A549 (cell line): ENCODE measurements at regions not wholly inside any gene's neighbourhood (a gene's known extent, or its start where the extent isn't known, plus 50 kb on each side); places are given as distances from the start of the nearest gene placed in this dataset.

Source experiments
- ATAC-seq, 2 experiments: fragments of 200-7000 bp in 1 of 2; fragments of >200 bp in 1 of 2; cut with Nextera tagmentation in 1 of 2; cut with Tn5 transposase in 1 of 2; 3 replicates each; pipeline versions ENCODE4 v1.8.0 to v1.9.1; 2018 to 2020; ENCODE audit warnings: mild to moderate bottlenecking in 1 of 2, moderate library complexity in 1 of 2
- CTCF ChIA-PET: fragments of 300-600 bp; sonication (Branson Sonifier 250); formaldehyde crosslinking; extraction: SDS; loops from one replicate; lab custom pipeline; 2021; ENCODE audit warnings: antibody characterized with exemption, inconsistent platforms; lab: Yijun Ruan, JAX
- POLR2A ChIA-PET: fragments of 350-600 bp; formaldehyde crosslinking; extraction: SDS; loops from one replicate; lab custom pipeline; 2021; ENCODE audit warnings: antibody characterized with exemption, inconsistent platforms; lab: Yijun Ruan, JAX
- DNase-seq, 2 experiments: peaks; one replicate each; pipeline versions ENCODE4 v3.0.0 to v3.0.0-alpha.2; 2011 to 2016; ENCODE audit warnings: low read depth in 1 of 2, low spot score in 1 of 2
- FAIRE-seq: peaks from 2 replicates; lab custom pipeline; 2011; peaks lifted over from hg19 to GRCh38; lab: Jason Lieb, UNC
- H3K27ac ChIP-seq, 2 experiments: fragments of >200 bp; sonication (Bioruptor Twin); formaldehyde crosslinking; 3 replicates each; pipeline ENCODE4 v1.5.1; 2016 to 2017
- H3K4me1 ChIP-seq: fragments of >200 bp; sonication (Bioruptor Twin); formaldehyde crosslinking; 3 replicates; pipeline ENCODE4 v1.6.1; 2016
- H3K4me2 ChIP-seq: fragments of >200 bp; sonication (Bioruptor Twin); formaldehyde crosslinking; 3 replicates; pipeline ENCODE4 v1.6.1; 2016
- H3K4me3 ChIP-seq: fragments of >200 bp; sonication (Bioruptor Twin); formaldehyde crosslinking; 3 replicates; pipeline ENCODE4 v1.5.1; 2016
- H3K9me3 ChIP-seq: fragments of >200 bp; sonication (Bioruptor Twin); formaldehyde crosslinking; 3 replicates; pipeline ENCODE4 v1.6.1; 2016
- CHD2 ChIP-seq: fragments of 150-350 bp; IDR thresholded peaks from 2 replicates; pipeline ENCODE4 v1.6.1; 2014; ENCODE audit warnings: low read length; ENCODE audit not compliant: partially characterized antibody
- E2F6 ChIP-seq: IDR thresholded peaks from 2 replicates; pipeline ENCODE4 v1.6.1; 2012; ENCODE audit warnings: low read depth, borderline replicate concordance
- EHF ChIP-seq: fragments of 250-450 bp; sonication (Bioruptor Pico); IDR thresholded peaks from 2 replicates; pipeline ENCODE4 v1.5.0; 2020; ENCODE audit warnings: mild to moderate bottlenecking
- EHMT2 ChIP-seq: fragments of 200-600 bp; sonication (generic); IDR thresholded peaks from 2 replicates; pipeline ENCODE4 v1.6.1; 2016; ENCODE audit warnings: antibody characterized with exemption, low read depth, mild to moderate bottlenecking, moderate library complexity
- EP300 ChIP-seq, 2 experiments: fragments of >200 bp; sonication (Bioruptor Twin); formaldehyde crosslinking; IDR thresholded peaks; 2 replicates in 1 of 2; 3 replicates in 1 of 2; pipeline ENCODE4 v1.6.1; 2016 to 2017
- FOSL2 ChIP-seq, 2 experiments: fragments of 450-650 bp in 1 of 2; fragments of >200 bp in 1 of 2; sonication (Bioruptor Twin) in 1 of 2; formaldehyde crosslinking; IDR thresholded peaks; 2 replicates each; pipeline versions ENCODE4 v1.5.0 to v1.6.1; 2016 to 2020; ENCODE audit warnings: mild to moderate bottlenecking in 1 of 2, moderate library complexity in 1 of 2
- GATA3 ChIP-seq: IDR thresholded peaks from 2 replicates; pipeline ENCODE4 v1.6.1; 2012; ENCODE audit warnings: borderline replicate concordance
- HOXB13 ChIP-seq: fragments of 250-450 bp; sonication (Bioruptor Pico); IDR thresholded peaks from 2 replicates; pipeline ENCODE4 v1.5.0; 2020; ENCODE audit warnings: low read depth, mild to moderate bottlenecking, moderate library complexity
- KDM1A ChIP-seq: fragments of 200-600 bp; sonication (generic); IDR thresholded peaks from 2 replicates; pipeline ENCODE4 v1.6.1; 2016; ENCODE audit warnings: low read depth, mild to moderate bottlenecking
- MAFK ChIP-seq: fragments of 450-650 bp; IDR thresholded peaks from 2 replicates; pipeline ENCODE4 v1.6.1; 2014; ENCODE audit not compliant: partially characterized antibody
- MAZ ChIP-seq: fragments of 150-350 bp; IDR thresholded peaks from 2 replicates; pipeline ENCODE4 v1.6.1; 2014; ENCODE audit warnings: antibody characterized with exemption, low read depth, low read length, borderline replicate concordance
- RARB ChIP-seq: fragments of 250-450 bp; sonication (Bioruptor Pico); IDR thresholded peaks from 2 replicates; pipeline ENCODE4 v1.8.0; 2021; ENCODE audit warnings: mild to moderate bottlenecking, moderate library complexity
- RCOR1 ChIP-seq: fragments of 150-350 bp; IDR thresholded peaks from 2 replicates; pipeline ENCODE4 v1.6.1; 2014; ENCODE audit warnings: antibody characterized with exemption, low read length, low read depth
- REST ChIP-seq: fragments of 200-600 bp; sonication (generic); IDR thresholded peaks from 2 replicates; pipeline ENCODE4 v1.6.1; 2016; ENCODE audit warnings: antibody characterized with exemption, mild to moderate bottlenecking, moderate library complexity
- RFX5 ChIP-seq: fragments of 450-650 bp; IDR thresholded peaks from 2 replicates; pipeline ENCODE4 v1.7.1; 2014; ENCODE audit warnings: antibody characterized with exemption, mild to moderate bottlenecking, moderate library complexity
- RNF2 ChIP-seq: fragments of 200-600 bp; sonication (generic); IDR thresholded peaks from 2 replicates; pipeline ENCODE4 v1.6.1; 2016; ENCODE audit warnings: low read depth, mild to moderate bottlenecking, antibody characterized with exemption, moderate library complexity, borderline replicate concordance
- SREBF2 ChIP-seq: fragments of 450-650 bp; IDR thresholded peaks from 2 replicates; pipeline ENCODE4 v1.6.1; 2014; ENCODE audit warnings: mild to moderate bottlenecking, moderate library complexity
- TP53 ChIP-seq: fragments of 250-450 bp; sonication (Bioruptor Pico); IDR thresholded peaks from 2 replicates; pipeline ENCODE4 v1.5.0; 2021; ENCODE audit warnings: mild to moderate bottlenecking, moderate library complexity
- ZC3H11A ChIP-seq: fragments of 450-650 bp; IDR thresholded peaks from 2 replicates; pipeline ENCODE4 v1.6.1; 2014; ENCODE audit warnings: antibody characterized with exemption, mild to moderate bottlenecking
- ZFP36 ChIP-seq: fragments of 450-650 bp; IDR thresholded peaks from 2 replicates; pipeline ENCODE4 v1.6.1; 2014; ENCODE audit warnings: borderline replicate concordance; ENCODE audit not compliant: partially characterized antibody
- ZNF302 ChIP-seq: fragments of 250-450 bp; sonication (Bioruptor Pico); IDR thresholded peaks from 2 replicates; pipeline ENCODE4 v1.9.0; 2021; ENCODE audit warnings: inconsistent platforms, mild to moderate bottlenecking, moderate library complexity
- WGBS: methylation state at CpG from one replicate; pipeline ENCODE4 v1.1.6; 2017; ENCODE audit errors: missing lambda C conversion rate; 5-methylcytosine and 5-hydroxymethylcytosine counted together
- TF ChIP-seq, protein P1 (sequence below): IDR thresholded peaks from 2 replicates; pipeline ENCODE4 v1.6.1; 2012
- TF ChIP-seq, protein P2 (sequence below): IDR thresholded peaks from 2 replicates; pipeline ENCODE4 v1.6.1; 2012

- Histone ChIP-seq H3K4me1 (peaks cover 60% of the 10 kb centered on the region), H3K27ac (peak overlapping the region; percentile 32 to 72; a peak in 4 of 6 replicates), H3K4me2 (peak overlapping the region; percentile 63; the same call in 1 of the 3 replicates), H3K9me3 (no peaks in the 10 kb centered on the region), H3K4me3 (no peak overlapping the region)
- ChIA-PET CTCF (interaction anchor here (1.0 kb wide), 1 partner anchor 10 kb away, joined by 3 read pairs; no protein-coding TSS in a partner anchor), POLR2A (no interaction called here)
- DNase-seq = no peak
- FAIRE-seq = no peak
- ATAC-seq = no peak
- TF ChIP-seq FOSL2 (IDR thresholded peaks at IDR 0.05) (no peak), FOSL2 (CRISPR knock-in tag; IDR thresholded peaks at IDR 0.05) (no peak), RCOR1 (no peak), ZC3H11A (no peak), E2F6 (no peak), ZNF302 (CRISPR knock-in tag) (no peak), CHD2 (no peak), REST (no peak), RFX5 (no peak), EHMT2 (no peak), GATA3 (no peak), EP300 (IDR thresholded peaks at IDR 0.05) (no peak), SREBF2 (no peak), EHF (CRISPR knock-in tag) (no peak), ZFP36 (no peak), MAZ (no peak)
- TF ChIP-seq, protein P1, sequence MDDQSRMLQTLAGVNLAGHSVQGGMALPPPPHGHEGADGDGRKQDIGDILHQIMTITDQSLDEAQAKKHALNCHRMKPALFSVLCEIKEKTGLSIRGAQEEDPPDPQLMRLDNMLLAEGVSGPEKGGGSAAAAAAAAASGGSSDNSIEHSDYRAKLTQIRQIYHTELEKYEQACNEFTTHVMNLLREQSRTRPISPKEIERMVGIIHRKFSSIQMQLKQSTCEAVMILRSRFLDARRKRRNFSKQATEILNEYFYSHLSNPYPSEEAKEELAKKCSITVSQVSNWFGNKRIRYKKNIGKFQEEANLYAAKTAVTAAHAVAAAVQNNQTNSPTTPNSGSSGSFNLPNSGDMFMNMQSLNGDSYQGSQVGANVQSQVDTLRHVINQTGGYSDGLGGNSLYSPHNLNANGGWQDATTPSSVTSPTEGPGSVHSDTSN = no peak
- TF ChIP-seq, protein P2, sequence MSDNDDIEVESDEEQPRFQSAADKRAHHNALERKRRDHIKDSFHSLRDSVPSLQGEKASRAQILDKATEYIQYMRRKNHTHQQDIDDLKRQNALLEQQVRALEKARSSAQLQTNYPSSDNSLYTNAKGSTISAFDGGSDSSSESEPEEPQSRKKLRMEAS = no peak
- WGBS = 95% methylated on average over 1 of the region's 1 CpG
These were observed 162.3 kb downstream of the SPRY1 start for GRCh38 chr4:123558865-123559264.

DNA sequence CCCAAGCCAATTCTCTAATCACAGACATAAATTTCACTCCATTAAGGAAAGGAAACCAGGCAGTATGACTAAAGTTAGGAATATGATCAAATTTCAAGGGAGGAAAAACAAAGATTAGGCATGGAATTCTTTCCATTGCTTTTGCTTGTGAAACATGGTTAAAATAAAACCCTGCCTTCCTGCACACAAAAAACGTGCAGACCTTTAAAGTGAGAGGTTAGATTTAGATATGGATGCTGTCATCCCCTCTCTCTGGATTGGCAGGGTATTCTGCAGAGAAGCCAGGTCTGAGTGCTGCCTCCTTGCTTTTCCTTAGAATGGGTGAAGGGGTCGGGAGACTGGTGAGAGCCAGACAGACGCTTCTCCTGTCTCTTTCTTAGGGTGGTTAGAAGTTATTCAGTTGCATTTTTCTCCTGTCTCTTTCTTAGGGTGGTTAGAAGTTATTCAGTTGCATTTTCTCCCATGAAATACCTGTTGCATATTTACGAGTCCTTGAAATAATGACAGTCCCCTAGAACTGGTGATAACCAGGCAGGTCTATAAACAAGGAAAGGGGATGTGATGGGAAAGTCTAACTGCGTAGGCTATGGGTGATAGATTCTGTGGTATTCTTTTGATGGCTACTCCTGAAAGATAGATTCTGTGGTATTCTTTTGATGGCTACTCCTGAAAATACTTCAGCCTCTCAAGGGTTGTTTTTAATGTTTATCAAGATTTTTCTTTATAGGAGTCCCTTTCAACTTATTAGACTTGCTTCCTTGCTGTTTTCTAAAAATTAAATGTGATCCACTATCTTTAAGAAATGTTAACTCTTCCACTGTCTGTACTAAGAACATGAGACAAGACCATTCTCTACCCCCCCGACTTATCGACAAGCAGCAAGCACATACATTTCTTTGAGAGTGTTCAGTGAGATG, 163.6 kb downstream of the SPRY1 start:
- 53% methylated on average over 7 of the region's 7 CpGs for WGBS
- ATAC-seq = no peak
- H3K27ac ChIP-seq = peak overlapping the region; percentile 41 to 44; a peak in 4 of 6 replicates

More for the DNA sequence above, 163.6 kb downstream of the SPRY1 start:
- POLR2A ChIA-PET = no interaction called here
- FAIRE-seq = no peak
- DNase-seq = no peak
- H3K4me2 ChIP-seq = peak overlapping the region; percentile 63
- H3K4me1 ChIP-seq = peaks cover 46% of the 10 kb centered on the region
- CTCF ChIA-PET = no interaction called here
- no peak overlapping the region for H3K4me3 ChIP-seq
- TF ChIP-seq GATA3 (no peak), KDM1A (no peak), MAFK (no peak), TP53 (CRISPR knock-in tag) (no peak), RARB (CRISPR knock-in tag) (no peak), RNF2 (no peak), ZC3H11A (no peak), SREBF2 (no peak), HOXB13 (CRISPR knock-in tag) (no peak)
- H3K9me3 ChIP-seq = no peaks in the 10 kb centered on the region
